ENCODE measurements at regions not wholly inside any gene's neighbourhood (a gene's known extent, or its start where the extent isn't known, plus 50 kb on each side); places are given as distances from the start of the nearest gene placed in this dataset.

GRCh38 chr6:11878735-11879134 is 100.1 kb upstream of the ADTRP start:
- Mint-ChIP-seq H3K27me3 (ENCODE audit: unreplicated experiment) (no peaks in the 10 kb centered on the region), H3K36me3 (ENCODE audit: unreplicated experiment) (peaks cover 2% of the 10 kb centered on the region), H3K9me3 (ENCODE audit: unreplicated experiment) (peaks cover 12% of the 10 kb centered on the region), H3K27ac (ENCODE audit: unreplicated experiment) (no peak overlapping the region), H3K4me1 (ENCODE audit: unreplicated experiment) (peaks cover 3% of the 10 kb centered on the region), H3K4me3 (ENCODE audit: unreplicated experiment) (no peak overlapping the region)
- TF ChIP-seq CTCF (IDR thresholded peaks at IDR 0.05) = no peak
- DNase-seq (ENCODE audit: extremely low spot score, unreplicated experiment) = no peak

GRCh38 chr6:11878029-11878428 is 99.4 kb upstream of the ADTRP start:
- Mint-ChIP-seq H3K4me1 (ENCODE audit: unreplicated experiment) (peaks cover 3% of the 10 kb centered on the region), H3K4me3 (ENCODE audit: unreplicated experiment) (no peak overlapping the region), H3K27ac (ENCODE audit: unreplicated experiment) (no peak overlapping the region), H3K36me3 (ENCODE audit: unreplicated experiment) (peaks cover 2% of the 10 kb centered on the region), H3K27me3 (ENCODE audit: unreplicated experiment) (no peaks in the 10 kb centered on the region), H3K9me3 (ENCODE audit: unreplicated experiment) (peaks cover 12% of the 10 kb centered on the region)
- TF ChIP-seq CTCF (IDR thresholded peaks at IDR 0.05) = no peak
- no peak for DNase-seq (ENCODE audit: extremely low spot score, unreplicated experiment)

GRCh38 chr6:11876934-11877433 is 98.4 kb upstream of the ADTRP start:
- TF ChIP-seq CTCF (IDR thresholded peaks at IDR 0.05) = no peak
- peaks cover 2% of the 10 kb centered on the region for H3K36me3 Mint-ChIP-seq (ENCODE audit: unreplicated experiment)
- no peak for DNase-seq (ENCODE audit: extremely low spot score, unreplicated experiment)
- no peak overlapping the region for H3K4me3 Mint-ChIP-seq (ENCODE audit: unreplicated experiment)
- peaks cover 7% of the 10 kb centered on the region for H3K9me3 Mint-ChIP-seq (ENCODE audit: unreplicated experiment)
- H3K4me1 Mint-ChIP-seq (ENCODE audit: unreplicated experiment) = peaks cover 3% of the 10 kb centered on the region
- no peak overlapping the region for H3K27ac Mint-ChIP-seq (ENCODE audit: unreplicated experiment)
- no peaks in the 10 kb centered on the region for H3K27me3 Mint-ChIP-seq (ENCODE audit: unreplicated experiment)

- H3K4me3 Mint-ChIP-seq (ENCODE audit: unreplicated experiment) = no peak overlapping the region
- no peak for DNase-seq (ENCODE audit: extremely low spot score, unreplicated experiment)
- H3K36me3 Mint-ChIP-seq (ENCODE audit: unreplicated experiment) = no peaks in the 10 kb centered on the region
- no peaks in the 10 kb centered on the region for H3K27me3 Mint-ChIP-seq (ENCODE audit: unreplicated experiment)
- peaks cover 6% of the 10 kb centered on the region for H3K9me3 Mint-ChIP-seq (ENCODE audit: unreplicated experiment)
- no peak overlapping the region for H3K27ac Mint-ChIP-seq (ENCODE audit: unreplicated experiment)
- peaks cover 5% of the 10 kb centered on the region for H3K4me1 Mint-ChIP-seq (ENCODE audit: unreplicated experiment)
- TF ChIP-seq CTCF (IDR thresholded peaks at IDR 0.05) = no peak
These were observed 96.9 kb upstream of the ADTRP start for GRCh38 chr6:11875325-11876109.

- H3K9me3 Mint-ChIP-seq (ENCODE audit: unreplicated experiment) = no peaks in the 10 kb centered on the region
- H3K27ac Mint-ChIP-seq (ENCODE audit: unreplicated experiment) = peak overlapping the region; percentile 53
- DNase-seq (ENCODE audit: extremely low spot score, unreplicated experiment) = no peak
- H3K4me1 Mint-ChIP-seq (ENCODE audit: unreplicated experiment) = peaks cover 12% of the 10 kb centered on the region
- no peaks in the 10 kb centered on the region for H3K36me3 Mint-ChIP-seq (ENCODE audit: unreplicated experiment)
- TF ChIP-seq CTCF (IDR thresholded peaks at IDR 0.05) = no peak
- no peaks in the 10 kb centered on the region for H3K27me3 Mint-ChIP-seq (ENCODE audit: unreplicated experiment)
- no peak overlapping the region for H3K4me3 Mint-ChIP-seq (ENCODE audit: unreplicated experiment)
These were observed 91.2 kb upstream of the ADTRP start for GRCh38 chr6:11869672-11870340.
